HT1080 (cell line): ENCODE measurements at regions not wholly inside any gene's neighbourhood (a gene's known extent, or its start where the extent isn't known, plus 50 kb on each side); places are given as distances from the start of the nearest gene placed in this dataset.
A peak's percentile ranks its signal among the peaks of the same experiment; 100 is the strongest.

Experiments
- DNase-seq: peaks from one replicate; pipeline ENCODE4 v3.0.0-alpha.2; 2015; ENCODE audit warnings: low read depth

DNA sequence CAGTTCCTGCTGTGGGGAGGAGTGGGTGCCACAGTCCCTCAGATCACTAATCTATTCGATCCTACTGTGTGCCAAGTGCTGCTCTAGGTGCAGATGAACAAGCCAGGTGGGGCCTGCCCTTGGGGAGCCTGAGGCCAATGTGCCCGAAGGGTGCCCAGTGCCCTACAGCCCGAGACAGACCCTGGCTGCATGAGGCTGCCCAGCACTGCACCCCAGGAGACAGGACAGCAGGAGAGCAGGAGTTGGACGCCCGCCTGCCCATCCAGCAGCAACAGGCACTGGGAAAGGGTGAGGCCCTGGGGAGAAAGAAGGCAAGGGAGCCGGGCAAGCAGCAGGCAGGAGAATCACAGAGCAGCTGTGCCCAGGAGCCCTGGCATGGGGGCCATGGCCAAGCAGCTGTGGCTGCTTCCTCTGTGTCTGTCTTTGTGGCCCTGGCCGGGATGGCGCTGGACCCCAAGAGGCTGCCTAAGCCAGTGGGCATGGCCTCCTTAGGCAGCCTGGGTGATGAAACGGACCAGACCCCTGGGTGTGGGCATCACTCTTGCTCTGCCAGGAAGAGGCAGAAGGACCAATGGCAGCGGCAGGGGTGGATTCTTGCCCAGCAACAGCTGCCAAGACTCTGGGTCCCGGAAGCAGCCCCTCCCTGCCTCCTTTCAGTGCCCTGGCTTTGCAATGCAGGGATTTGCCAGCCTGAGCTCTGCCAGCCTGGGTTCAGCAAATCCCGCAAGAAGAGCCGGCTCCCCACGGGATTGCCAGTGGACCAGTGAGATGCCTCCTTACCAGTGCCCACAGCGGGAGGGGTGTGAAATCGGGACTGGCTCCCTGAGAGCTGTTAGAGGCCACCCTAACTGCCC, 179.6 kb upstream of the TNRC6C start:
- DNase-seq = no peak

DNA sequence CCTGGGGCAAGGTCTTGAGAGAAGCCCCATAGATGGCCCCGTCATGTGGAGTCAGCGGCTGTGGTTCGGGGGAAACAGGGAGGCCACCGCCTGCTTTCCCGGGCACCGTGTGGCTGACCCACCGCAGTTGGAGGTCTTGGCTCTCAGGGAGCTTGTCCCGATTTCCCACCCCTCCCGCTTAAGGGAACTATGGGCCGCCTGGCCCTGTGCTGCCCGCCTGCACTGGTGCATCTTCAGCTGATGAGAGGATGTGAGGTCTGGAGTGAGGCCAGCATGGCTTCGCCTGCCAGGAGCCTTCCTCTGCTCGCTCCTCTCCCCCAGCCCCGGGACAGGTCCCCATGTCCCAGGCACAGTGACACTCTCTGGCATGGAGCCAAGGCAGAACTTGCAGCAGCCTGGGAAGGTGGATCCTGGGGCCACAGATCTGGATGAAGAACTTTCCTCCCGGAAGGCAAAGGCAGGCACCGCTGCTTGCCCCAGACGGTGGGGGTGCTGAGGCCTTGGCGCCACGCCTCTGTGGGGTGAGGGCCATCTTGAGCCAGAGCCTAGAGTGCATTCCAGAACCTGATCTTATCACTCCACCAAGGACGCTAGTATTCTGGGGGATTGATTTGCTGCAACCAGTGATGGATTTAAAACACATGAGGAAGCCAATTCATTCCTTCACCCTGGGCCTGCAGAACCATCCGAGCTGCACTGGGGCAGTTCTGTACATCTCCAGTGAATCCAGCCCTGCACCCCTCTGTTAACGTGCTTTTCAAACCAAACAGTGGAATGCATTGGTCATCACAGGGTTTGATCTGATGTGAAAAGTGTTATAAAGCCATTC, 178.6 kb upstream of the TNRC6C start:
- peak; percentile 12 for DNase-seq

DNA sequence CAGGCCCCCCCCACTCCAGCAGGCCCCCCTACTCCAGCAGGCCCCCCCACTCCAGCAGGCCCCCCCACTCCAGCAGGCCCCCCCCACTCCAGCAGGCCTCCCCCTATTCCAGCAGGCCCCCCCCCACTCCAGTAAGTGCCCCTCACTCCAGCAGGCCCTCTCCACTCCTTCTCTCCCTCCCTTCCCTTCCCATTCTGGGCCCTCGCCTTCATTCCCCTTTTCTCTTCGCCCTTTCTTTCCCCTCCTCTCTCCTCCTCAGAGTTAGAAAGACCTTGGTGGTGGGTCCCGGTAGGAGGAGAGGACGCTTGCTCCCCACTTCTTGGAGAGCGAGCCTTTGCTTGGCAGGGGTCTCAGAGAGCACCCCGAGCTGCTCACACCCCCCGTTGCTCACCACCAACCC, 177.0 kb upstream of the TNRC6C start:
- no peak for DNase-seq

DNA sequence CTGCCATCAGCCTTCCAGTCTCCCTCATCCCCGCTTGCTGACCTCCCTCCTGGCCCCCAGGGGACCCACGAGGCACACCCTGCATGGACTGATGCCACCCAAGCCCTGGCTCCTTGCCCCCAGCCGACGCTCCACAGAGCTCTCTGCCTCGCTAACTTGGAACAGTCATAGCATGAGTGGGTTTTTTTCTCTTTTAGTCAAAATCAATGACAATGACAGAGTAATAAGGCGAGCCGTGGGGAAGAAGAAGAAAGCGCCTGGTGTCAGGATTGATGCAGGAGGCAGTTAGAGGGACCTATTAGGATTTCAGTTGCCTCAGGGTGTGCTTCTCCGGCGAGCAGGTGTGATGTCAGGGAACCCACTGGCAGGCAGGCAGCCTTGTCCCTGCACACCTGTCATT, 176.3 kb upstream of the TNRC6C start:
- DNase-seq = no peak

DNA sequence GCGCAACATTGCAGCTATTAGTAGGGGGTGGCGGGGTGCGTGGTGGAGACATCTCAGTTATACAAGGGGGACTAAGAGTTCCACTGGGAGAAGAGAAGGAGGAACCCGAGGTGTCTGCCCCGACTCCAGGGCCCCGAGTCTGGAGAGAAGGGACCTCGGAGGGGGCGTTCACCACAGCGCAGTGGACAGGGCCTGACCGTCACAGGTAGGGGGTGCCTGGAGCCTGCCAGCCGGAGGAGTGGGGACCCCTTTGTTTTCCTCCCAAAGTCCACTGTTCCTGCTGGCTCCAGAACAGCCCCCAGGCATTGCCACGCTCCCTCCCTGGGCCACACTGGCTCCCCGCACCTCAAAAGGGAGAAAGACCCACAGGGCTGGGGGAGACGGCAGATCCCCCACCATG, 175.9 kb upstream of the TNRC6C start:
- no peak for DNase-seq

DNA sequence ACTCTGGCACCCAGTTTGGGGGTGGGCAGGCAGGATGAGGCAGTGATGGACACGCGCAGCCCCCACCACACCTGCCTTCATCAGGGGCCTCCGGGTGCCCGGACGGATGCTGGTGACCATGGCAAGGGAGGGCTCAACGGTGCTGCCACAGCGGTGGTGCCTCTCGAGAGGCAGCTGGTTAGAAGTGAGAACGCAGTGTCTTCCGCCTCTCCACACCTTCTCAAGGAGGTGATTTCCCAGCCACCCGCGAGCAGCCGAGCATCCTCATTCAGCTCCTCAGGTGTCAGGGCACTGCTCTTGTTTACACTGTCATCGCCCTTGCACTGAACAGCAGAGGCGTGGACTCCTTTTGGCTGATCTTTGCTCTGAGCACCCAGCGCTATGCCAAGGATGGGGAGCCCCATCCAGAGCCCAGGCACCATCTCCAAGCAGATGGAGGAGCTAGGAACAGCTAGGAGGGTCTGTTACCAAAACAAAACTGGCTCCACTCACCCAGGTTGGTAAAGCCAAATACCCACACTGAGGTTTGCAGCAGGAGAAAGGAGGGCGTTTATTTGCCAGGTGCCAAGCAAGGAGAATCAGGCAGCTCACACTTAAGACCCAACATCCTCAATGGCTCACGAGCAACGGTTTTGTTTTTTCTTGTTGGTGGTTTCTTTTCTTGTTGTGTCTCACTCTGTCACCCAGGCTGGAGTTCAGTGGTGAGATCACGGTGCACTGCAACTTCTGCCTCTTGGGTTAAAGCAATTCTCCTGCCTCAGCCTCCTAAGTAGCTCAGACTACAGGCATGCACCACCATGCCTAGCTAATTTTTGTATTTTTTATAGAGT, 174.3 kb upstream of the TNRC6C start:
- no peak for DNase-seq

DNA sequence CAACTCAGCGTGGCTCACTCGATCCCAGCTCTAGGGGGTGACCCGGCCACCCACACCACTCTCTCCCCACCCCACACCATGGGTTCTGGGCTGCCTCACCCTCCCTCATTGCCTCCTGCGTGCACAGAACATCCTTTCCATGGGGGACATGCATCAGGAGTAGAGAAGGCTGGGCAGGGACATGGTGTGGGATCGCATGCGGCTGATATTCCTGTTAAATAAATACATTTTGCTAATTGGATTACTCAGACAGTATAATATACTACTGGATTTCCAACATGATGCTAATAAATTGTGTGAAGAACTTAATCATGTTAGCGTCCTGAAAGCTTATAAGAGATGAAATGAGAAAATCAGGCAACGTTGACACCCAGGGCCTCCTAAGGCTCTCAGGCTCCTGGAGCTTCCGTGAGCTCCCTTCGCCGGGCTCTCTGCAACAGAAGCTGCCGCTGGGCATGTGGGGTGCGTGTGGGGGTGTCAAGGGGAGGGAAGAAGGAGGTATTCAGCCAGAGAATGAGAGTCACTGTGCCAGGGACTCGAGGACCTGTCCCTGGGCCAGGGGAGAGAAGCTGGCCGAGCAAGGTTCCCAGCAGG, 173.1 kb upstream of the TNRC6C start:
- DNase-seq = no peak

DNA sequence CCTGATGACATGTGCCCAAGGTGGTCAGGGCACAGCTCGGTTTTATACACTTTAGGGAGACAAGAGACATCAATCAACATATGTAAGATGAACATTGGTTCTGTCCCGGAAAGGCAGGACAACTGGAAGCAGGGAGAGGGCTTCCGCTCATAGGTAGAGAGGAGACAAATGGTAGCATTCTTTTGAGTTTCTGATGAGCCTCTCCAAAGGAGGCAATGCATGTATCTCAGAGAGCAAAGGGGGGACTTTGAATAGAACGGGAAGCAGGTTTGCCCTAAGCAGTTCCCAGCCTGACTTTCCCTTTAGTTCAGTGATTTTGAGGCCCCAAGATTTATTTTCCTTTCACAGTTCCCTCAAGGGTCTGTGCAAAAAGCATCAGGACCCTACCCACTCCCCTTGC, 172.4 kb upstream of the TNRC6C start:
- DNase-seq = no peak

DNA sequence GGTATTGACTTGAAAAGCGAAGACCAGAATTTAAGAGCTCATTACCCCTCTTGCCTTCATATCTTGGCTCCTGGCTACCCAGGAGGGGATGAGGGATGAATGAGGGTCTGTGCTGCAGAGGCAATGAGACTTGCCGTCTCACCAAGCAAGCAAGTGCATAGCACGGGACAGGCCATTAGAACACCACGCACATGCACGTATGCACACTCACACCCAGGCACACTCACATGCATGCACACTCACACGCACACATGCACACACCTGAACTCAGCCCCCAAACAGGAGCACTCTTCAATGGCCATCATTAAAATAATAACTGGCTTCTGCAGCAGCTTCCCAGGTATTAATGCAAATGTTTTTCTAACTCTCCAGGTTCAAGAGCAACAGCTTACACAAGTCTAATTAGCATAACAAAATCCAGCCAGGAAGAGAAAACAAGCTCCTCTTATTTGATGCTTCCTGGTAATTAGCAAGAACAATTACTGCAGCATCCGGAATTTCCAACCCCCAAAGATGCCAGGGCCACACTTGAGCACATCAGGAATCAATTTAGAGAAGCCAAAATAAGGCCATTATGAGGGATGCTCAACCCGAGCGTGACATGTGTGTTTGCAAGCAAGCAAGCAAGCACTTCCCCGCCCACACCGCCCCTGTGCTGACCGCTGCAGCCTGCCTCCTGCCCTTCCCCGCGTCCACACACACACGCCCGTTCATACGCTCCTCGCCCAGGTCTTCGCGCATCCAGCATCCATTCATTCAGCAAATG, 171.6 kb upstream of the TNRC6C start:
- DNase-seq = no peak

DNA sequence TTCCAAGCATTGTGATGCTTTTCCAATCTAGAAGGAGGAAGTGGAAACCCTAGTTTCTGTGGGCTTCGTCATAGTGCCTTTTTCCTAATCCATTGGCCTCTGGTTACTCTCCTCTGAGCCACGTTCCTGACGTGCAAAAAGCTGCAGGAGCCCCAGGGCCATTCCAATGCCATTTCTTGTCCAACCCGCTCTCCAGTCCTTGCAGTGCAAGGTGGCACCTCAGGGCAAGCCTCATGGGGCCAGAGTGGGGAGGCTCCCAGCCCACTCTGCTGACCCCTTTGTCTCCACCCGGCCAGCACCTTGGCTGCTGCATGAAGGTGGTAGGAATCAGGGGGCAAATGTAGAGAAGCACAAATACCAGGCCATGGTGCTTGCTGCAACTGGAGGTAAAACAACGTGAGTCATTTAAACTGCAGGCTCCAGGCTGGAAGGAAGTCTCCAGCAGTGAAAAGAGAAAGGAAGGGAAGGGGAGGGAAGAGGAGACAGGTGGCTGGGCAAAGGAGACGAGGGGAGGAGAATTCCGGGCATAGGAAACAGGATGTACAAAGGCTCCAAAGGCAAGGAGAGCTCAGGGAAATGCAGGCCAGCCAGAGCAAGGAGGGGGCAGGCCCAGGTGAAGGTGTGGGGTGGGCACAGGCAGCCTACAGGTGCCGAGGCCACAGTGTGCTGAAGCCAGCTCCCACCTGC, 168.2 kb upstream of the TNRC6C start:
- DNase-seq = no peak

DNA sequence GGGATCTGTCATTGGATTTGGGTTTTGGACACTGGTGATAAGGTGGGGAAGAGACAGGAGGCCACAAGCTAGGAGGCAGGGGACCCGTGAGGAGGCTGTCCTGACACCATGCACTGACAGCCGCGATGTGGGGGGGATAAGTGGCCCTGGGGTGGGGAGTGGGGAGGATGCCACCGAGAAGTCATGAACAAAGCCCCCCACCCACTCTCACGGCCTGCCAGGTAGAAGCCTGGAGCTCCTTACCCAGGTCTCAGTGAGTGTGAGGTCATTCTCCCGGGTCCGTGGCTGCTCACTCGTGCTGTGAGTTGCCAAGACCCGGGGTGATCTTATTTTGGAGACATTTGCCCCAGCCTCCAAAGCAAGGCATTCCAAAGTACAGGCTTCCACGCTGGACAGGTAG, 165.9 kb upstream of the TNRC6C start:
- no peak for DNase-seq

DNA sequence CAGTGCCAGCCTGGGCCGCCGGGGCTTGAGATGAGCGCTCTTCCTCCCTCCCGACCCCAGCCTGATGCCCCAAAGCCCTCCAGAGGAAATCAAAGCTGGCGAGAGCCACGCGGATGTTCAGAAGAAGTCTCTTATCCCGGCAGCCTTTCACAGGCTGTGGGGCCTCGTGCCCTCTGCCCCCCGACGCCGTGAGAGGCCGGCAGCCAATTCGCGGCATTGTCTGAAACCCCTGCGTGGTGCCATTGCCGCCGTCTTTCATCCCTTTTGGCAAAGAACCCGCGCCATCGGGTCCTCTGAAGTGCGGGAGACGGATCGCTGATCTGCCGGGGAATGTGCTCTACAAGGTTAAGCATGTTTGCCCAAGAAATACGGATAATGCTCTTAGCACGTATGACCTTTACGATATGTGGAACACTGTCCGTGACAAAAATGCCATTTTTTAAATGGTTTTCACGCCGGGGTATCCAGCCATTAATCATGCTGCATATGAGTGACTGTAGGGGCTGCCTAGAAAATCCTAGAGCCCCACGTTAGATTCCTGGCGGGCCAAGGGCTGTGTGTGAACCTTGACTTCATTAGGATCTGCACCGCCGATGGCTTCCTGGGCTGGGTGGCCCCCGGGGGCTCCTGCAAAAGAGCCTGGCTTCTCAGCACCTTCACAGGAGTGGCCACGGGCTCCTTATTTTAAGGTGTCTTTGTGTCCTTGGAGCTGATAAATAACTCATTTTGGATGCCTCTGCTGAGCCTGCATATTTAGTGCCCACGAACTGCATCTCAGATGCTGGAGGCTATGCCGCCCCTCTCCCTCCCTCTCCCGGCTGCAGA, 165.1 kb upstream of the TNRC6C start:
- no peak for DNase-seq

DNA sequence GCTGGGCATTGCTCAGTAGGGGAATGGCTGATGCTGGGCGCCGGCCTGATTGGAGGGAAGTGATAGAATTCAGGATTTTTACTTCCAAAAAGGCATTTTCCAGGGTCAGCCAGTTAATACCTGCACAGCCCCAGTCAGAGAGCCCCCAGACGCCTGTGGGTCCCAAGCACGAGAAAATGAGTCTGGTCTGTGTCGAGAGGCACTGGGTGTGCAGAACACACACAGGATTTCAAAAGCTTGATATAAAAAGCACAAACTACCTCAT, 164.6 kb upstream of the TNRC6C start:
- DNase-seq = no peak

DNA sequence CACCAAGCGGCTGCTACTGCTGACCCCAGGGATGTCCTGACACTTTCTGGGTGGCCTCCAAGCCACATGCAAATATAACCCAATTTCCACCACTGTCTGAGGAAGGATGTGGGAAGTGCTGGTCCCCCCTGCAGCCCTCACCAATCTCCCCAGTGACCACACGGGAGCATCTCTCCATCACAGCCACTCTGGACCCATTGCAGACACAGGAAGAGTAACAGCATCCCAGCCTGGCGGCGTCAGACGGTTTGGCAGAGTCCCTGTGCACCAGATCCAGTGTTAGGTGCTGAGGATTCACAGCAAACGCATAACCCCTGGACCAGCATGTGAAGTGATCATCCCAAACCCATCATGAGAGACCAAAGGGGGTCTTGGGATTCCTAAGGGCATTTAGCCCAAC, 163.7 kb upstream of the TNRC6C start:
- DNase-seq = no peak

DNA sequence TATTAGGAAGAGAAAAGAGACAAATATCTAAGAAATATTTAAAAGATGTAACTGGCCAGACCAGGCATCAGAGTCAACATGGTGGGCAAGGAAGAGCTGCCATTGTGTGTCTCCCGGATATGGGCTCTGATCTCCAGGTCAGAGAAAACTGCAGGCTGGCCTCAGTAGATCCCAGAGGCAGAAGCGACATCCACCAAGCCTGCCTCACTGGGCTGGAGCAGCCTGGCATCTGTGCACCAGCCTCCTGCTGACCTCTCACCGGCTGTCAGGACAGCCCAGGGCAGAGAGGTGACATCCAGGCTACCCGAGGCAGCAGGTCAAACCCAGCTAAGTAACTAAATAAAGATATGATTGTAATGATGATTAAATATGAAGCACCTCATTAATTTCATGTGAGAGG, 162.8 kb upstream of the TNRC6C start:
- no peak for DNase-seq

DNA sequence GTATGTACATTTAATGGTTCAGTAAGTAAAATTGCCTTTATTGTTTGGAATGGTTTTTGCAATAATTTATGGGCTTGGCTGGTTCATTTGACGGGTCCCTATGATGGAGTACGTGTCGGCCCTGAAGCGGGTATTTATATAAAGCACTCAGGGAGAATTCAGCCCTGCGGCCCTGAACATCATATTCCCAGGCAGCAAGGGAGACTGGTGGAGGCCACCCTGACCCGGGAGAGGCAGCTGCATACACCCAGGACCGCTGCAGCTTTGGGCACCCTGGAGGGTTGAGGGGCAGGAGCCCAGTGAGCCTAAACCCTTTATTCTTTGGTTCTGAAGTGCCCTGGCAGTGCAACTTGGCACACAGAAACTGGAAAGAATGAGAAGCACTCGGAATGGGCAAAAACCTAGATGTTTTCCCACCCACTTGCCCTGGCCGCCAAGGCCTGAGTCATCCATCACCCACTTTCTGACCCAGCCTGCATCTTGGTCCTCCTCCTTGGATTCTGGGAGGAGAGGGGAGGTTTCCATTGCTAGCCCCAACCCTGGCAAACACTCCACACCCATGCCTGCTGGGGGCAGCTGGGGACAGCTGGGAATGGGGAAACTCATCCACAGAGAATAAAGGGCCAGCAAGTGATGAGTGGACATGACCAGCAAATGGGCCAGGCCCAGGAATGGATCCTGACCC, 162.2 kb upstream of the TNRC6C start:
- DNase-seq = no peak

DNA sequence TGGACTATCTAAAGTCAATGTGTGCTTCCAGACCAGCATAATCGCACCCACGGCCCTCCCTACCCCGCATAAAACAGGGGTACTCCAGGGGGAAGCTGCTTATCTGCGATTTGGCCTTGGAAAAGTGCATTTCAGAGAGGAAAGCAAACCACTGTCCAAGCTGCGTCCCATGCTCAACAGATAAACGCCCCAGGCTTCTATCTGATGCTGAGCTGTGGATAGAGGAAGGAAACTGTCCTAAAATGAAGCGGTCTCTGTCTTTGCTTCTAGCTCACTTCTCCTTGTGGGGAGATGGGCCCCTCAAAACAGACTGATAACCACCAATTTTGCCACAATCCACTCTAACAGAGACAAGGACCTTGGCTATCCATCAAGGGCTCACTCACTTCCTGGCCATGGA, 160.5 kb upstream of the TNRC6C start:
- no peak for DNase-seq

DNA sequence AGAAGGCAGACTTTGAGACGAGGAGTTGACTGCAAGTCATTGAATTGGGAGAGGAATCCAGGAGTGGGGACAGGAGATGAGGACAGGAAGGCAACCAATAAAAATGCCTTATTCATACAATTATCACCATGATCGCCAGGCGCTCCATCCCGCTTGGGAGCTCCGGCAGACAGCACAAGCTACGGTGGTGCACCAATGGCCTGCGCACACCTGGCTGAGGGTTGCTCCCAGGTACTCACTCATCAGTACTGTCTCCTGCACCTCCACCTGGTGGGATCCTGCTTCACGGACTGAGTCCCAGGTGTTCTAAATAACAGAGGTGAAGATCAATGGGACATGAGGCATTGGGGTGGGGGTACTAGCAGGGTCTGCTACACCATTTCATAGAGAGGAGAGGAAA, 160.0 kb upstream of the TNRC6C start:
- DNase-seq = no peak

DNA sequence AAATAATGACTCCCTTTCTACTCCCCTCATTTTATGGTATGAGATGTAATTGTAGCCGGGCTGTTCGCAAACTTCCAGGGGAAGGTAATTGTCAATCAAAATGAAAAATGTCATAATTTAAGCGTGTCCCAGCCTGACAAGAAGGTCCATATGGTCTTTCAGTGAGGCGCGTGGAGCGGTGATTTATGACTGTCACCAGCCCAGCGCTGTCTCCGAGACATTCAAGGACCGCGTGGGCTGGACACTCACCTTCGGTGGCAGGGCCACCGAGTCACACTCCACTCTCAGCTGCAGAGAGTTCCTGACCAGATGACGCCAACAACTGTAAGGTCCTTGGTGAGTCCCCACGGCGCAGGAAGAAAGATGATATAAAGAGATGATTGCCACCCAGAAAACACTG, 157.7 kb upstream of the TNRC6C start:
- no peak for DNase-seq
